Brain microvascular endothelial cell (primary cell): ENCODE measurements at regions not wholly inside any gene's neighbourhood (a gene's known extent, or its start where the extent isn't known, plus 50 kb on each side); places are given as distances from the start of the nearest gene placed in this dataset.

Experiments used
- DNase-seq: peaks from one replicate; pipeline ENCODE4 v3.0.0-alpha.2; 2020
- H3K27ac ChIP-seq: fragments of 250-450 bp; sonication (Bioruptor Pico); 2 replicates; pipeline ENCODE4 v1.5.1; 2020; ENCODE audit warnings: mild to moderate bottlenecking, moderate library complexity
- H3K27me3 ChIP-seq: fragments of 250-450 bp; sonication (Bioruptor Pico); replicated peaks from 2 replicates; pipeline ENCODE4 v1.5.1; 2020; ENCODE audit warnings: mild to moderate bottlenecking
- H3K36me3 ChIP-seq: fragments of 250-450 bp; sonication (Bioruptor Pico); replicated peaks from 2 replicates; pipeline ENCODE4 v1.5.1; 2020; ENCODE audit warnings: mild to moderate bottlenecking
- H3K4me3 ChIP-seq: 2 replicates; pipeline ENCODE4 v1.5.1; 2011; ENCODE audit warnings: low read depth, mild to moderate bottlenecking, control low read depth, low read length, moderate library complexity
- in situ Hi-C: cut with HindIII; loops from 2 replicates; pipeline ENCODE4 v1.10.0; 2017; ENCODE audit warnings: low sequenced_read_pairs, low pct_ligation_motif_present
- TF ChIP-seq, protein P1 (sequence below): IDR thresholded peaks from 2 replicates; pipeline ENCODE4 v1.5.1; 2011; ENCODE audit warnings: low read depth, mild to moderate bottlenecking, moderate library complexity, low read length, control low read depth, inconsistent platforms; ENCODE audit errors: missing control alignments

- DNase-seq: no peak
- H3K27me3 ChIP-seq: no peaks in the 10 kb centered on the region
- TF ChIP-seq, protein P1, sequence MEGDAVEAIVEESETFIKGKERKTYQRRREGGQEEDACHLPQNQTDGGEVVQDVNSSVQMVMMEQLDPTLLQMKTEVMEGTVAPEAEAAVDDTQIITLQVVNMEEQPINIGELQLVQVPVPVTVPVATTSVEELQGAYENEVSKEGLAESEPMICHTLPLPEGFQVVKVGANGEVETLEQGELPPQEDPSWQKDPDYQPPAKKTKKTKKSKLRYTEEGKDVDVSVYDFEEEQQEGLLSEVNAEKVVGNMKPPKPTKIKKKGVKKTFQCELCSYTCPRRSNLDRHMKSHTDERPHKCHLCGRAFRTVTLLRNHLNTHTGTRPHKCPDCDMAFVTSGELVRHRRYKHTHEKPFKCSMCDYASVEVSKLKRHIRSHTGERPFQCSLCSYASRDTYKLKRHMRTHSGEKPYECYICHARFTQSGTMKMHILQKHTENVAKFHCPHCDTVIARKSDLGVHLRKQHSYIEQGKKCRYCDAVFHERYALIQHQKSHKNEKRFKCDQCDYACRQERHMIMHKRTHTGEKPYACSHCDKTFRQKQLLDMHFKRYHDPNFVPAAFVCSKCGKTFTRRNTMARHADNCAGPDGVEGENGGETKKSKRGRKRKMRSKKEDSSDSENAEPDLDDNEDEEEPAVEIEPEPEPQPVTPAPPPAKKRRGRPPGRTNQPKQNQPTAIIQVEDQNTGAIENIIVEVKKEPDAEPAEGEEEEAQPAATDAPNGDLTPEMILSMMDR: no peak
- in situ Hi-C loops: no loop called here
- H3K27ac ChIP-seq: no peak overlapping the region
- no peak overlapping the region for H3K4me3 ChIP-seq
- H3K36me3 ChIP-seq: no peaks in the 10 kb centered on the region
Measured at GRCh38 chr12:91851741-91852477, 293.7 kb downstream of the BTG1 start.

DNA sequence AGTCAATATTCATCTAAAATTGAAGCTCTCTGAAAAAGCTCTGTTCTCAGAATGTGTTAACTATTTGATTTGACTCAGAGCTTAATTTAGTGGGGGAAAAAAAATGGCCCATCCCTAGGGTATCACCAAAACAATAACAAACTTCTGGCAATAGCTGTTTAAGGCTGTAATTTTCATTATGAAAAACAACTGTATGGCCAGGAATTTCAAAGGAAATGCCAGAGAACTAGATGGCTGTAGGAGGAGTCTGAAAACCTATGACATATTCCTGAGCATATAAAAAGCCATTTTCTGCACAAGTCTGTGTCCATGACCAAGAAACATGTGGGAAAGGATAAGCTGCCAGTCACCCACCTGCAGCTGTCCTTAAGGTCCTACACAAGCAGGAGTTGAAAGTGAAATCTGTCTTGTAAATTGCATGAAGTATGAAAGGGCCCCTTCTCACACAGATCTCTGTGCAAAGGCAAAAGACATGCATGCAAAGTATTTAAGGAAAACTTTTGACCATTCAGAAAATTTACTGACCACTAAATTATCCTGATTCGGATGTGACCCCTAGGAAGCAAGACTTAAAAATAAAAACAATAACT is 299.1 kb downstream of the BTG1 start:
- no peak overlapping the region for H3K27ac ChIP-seq
- H3K27me3 ChIP-seq: no peaks in the 10 kb centered on the region
- TF ChIP-seq, protein P1: no peak
- in situ Hi-C loops: no loop called here
- H3K36me3 ChIP-seq: no peaks in the 10 kb centered on the region
- H3K4me3 ChIP-seq: no peak overlapping the region
- DNase-seq: no peak

- DNase-seq: no peak
- in situ Hi-C loops: no loop called here
- Histone ChIP-seq H3K27me3 (no peaks in the 10 kb centered on the region), H3K4me3 (no peak overlapping the region), H3K36me3 (no peaks in the 10 kb centered on the region), H3K27ac (no peak overlapping the region)
- TF ChIP-seq, protein P1: no peak
Measured at GRCh38 chr12:91845365-91845764, 300.3 kb downstream of the BTG1 start.

GRCh38 chr12:91841822-91842221 is 303.8 kb downstream of the BTG1 start:
- Histone ChIP-seq H3K27me3 (no peaks in the 10 kb centered on the region), H3K36me3 (no peaks in the 10 kb centered on the region), H3K4me3 (no peak overlapping the region), H3K27ac (no peak overlapping the region)
- TF ChIP-seq, protein P1: no peak
- in situ Hi-C loops: no loop called here
- DNase-seq: no peak

GRCh38 chr12:91836696-91837095 is 308.9 kb downstream of the BTG1 start:
- Histone ChIP-seq H3K27ac (no peak overlapping the region), H3K36me3 (no peaks in the 10 kb centered on the region), H3K27me3 (no peaks in the 10 kb centered on the region), H3K4me3 (no peak overlapping the region)
- in situ Hi-C loops: no loop called here
- TF ChIP-seq, protein P1: no peak
- DNase-seq: no peak
